ENCODE measurements at regions not wholly inside any gene's neighbourhood (a gene's known extent, or its start where the extent isn't known, plus 50 kb on each side); places are given as distances from the start of the nearest gene placed in this dataset.
A peak's percentile ranks its signal among the peaks of the same experiment; 100 is the strongest.

GRCh38 chr2:221241072-221241471 lies 331.0 kb downstream of the EPHA4 start:
- Mint-ChIP-seq H3K4me3 (no peak overlapping the region), H3K4me1 (no peaks in the 10 kb centered on the region), H3K9me3 (peaks cover 2% of the 10 kb centered on the region), H3K27ac (ENCODE audit: unreplicated experiment) (no peak overlapping the region), H3K27me3 (ENCODE audit: low read depth) (no peaks in the 10 kb centered on the region), H3K36me3 (ENCODE audit: low read depth) (no peaks in the 10 kb centered on the region)
- no peak for DNase-seq (ENCODE audit: low read depth, low spot score)
- TF ChIP-seq CTCF (conservative IDR thresholded peaks at IDR 0.05): no peak

GRCh38 chr2:221243771-221244170 lies 328.3 kb downstream of the EPHA4 start:
- H3K27me3 Mint-ChIP-seq (ENCODE audit: low read depth): no peaks in the 10 kb centered on the region
- no peak overlapping the region for H3K27ac Mint-ChIP-seq (ENCODE audit: unreplicated experiment)
- no peak for TF ChIP-seq CTCF (conservative IDR thresholded peaks at IDR 0.05)
- no peak for DNase-seq (ENCODE audit: low read depth, low spot score)
- H3K9me3 Mint-ChIP-seq: peaks cover 2% of the 10 kb centered on the region
- H3K4me1 Mint-ChIP-seq: no peaks in the 10 kb centered on the region
- no peaks in the 10 kb centered on the region for H3K36me3 Mint-ChIP-seq (ENCODE audit: low read depth)
- no peak overlapping the region for H3K4me3 Mint-ChIP-seq

- Mint-ChIP-seq H3K9me3 (peaks cover 2% of the 10 kb centered on the region), H3K4me1 (no peaks in the 10 kb centered on the region), H3K36me3 (ENCODE audit: low read depth) (no peaks in the 10 kb centered on the region), H3K27me3 (ENCODE audit: low read depth) (no peaks in the 10 kb centered on the region), H3K27ac (ENCODE audit: unreplicated experiment) (no peak overlapping the region), H3K4me3 (no peak overlapping the region)
- TF ChIP-seq CTCF (conservative IDR thresholded peaks at IDR 0.05): no peak
- no peak for DNase-seq (ENCODE audit: low read depth, low spot score)
These were observed 327.1 kb downstream of the EPHA4 start for GRCh38 chr2:221245045-221245444.

- Mint-ChIP-seq H3K9me3 (peaks cover 2% of the 10 kb centered on the region), H3K36me3 (ENCODE audit: low read depth) (no peaks in the 10 kb centered on the region), H3K4me1 (no peaks in the 10 kb centered on the region), H3K4me3 (no peak overlapping the region), H3K27ac (ENCODE audit: unreplicated experiment) (no peak overlapping the region), H3K27me3 (ENCODE audit: low read depth) (no peaks in the 10 kb centered on the region)
- no peak for TF ChIP-seq CTCF (conservative IDR thresholded peaks at IDR 0.05)
- no peak for DNase-seq (ENCODE audit: low read depth, low spot score)
These were observed 326.3 kb downstream of the EPHA4 start for GRCh38 chr2:221245772-221246171.

- Mint-ChIP-seq H3K9me3 (peaks cover 3% of the 10 kb centered on the region), H3K4me3 (no peak overlapping the region), H3K36me3 (ENCODE audit: low read depth) (no peaks in the 10 kb centered on the region), H3K27ac (ENCODE audit: unreplicated experiment) (no peak overlapping the region), H3K27me3 (ENCODE audit: low read depth) (no peaks in the 10 kb centered on the region), H3K4me1 (peaks cover 20% of the 10 kb centered on the region)
- no peak for TF ChIP-seq CTCF (conservative IDR thresholded peaks at IDR 0.05)
- no peak for DNase-seq (ENCODE audit: low read depth, low spot score)
These were observed 317.8 kb downstream of the EPHA4 start for GRCh38 chr2:221254299-221254698.

GRCh38 chr2:221255862-221256261 lies 316.2 kb downstream of the EPHA4 start:
- no peaks in the 10 kb centered on the region for H3K36me3 Mint-ChIP-seq (ENCODE audit: low read depth)
- peak; percentile 17 for DNase-seq (ENCODE audit: low read depth, low spot score)
- peaks cover 20% of the 10 kb centered on the region for H3K4me1 Mint-ChIP-seq
- peaks cover 3% of the 10 kb centered on the region for H3K9me3 Mint-ChIP-seq
- H3K4me3 Mint-ChIP-seq: no peak overlapping the region
- H3K27ac Mint-ChIP-seq (ENCODE audit: unreplicated experiment): peak overlapping the region; percentile 93
- no peak for TF ChIP-seq CTCF (conservative IDR thresholded peaks at IDR 0.05)
- no peaks in the 10 kb centered on the region for H3K27me3 Mint-ChIP-seq (ENCODE audit: low read depth)
